Peyer's patch (tissue), 4 donors: ENCODE measurements at regions not wholly inside any gene's neighbourhood (a gene's known extent, or its start where the extent isn't known, plus 50 kb on each side); places are given as distances from the start of the nearest gene placed in this dataset.

Experiments used
- DNase-seq, 3 donors: peaks; one replicate each; pipeline ENCODE4 v3.0.0-alpha.2; 2017 to 2019
- H3K27ac ChIP-seq, 4 donors: fragments of 200-600 bp; sonication (generic); one replicate each; pipeline ENCODE4 v1.5.1; 2016 to 2019
- H3K27me3 ChIP-seq, 2 donors: fragments of 200-600 bp; sonication (generic); one replicate each; pipeline ENCODE4 v1.5.1; 2019
- H3K36me3 ChIP-seq, 3 donors: fragments of 200-600 bp; sonication (generic); one replicate each; pipeline ENCODE4 v1.5.1; 2016 to 2019
- H3K4me1 ChIP-seq, 4 donors: fragments of 200-600 bp; sonication (generic); one replicate each; pipeline ENCODE4 v1.5.1; 2016 to 2019
- H3K4me3 ChIP-seq, 4 donors: fragments of 200-600 bp; sonication (generic); 1 replicate in 3 of 4; 2 replicates in 1 of 4; pipeline ENCODE4 v1.5.1; 2016 to 2019; ENCODE audit warnings: mild to moderate bottlenecking in 1 of 4
- H3K9me3 ChIP-seq, 4 donors: fragments of 200-600 bp; sonication (generic); one replicate each; pipeline ENCODE4 v1.5.1; 2016 to 2019; ENCODE audit warnings: mild to moderate bottlenecking in 1 of 4
- CTCF ChIP-seq, 6 experiments: fragments of 450-650 bp in 4 of 6; fragments of 200-600 bp in 2 of 6; sonication (generic) in 1 of 6; IDR thresholded peaks; one replicate each; pipeline ENCODE4 v1.5.1; 2017 to 2019; ENCODE audit warnings: antibody characterized with exemption in 6 of 6, mild to moderate bottlenecking in 3 of 6, moderate library complexity in 1 of 6
- POLR2A ChIP-seq, 2 donors: fragments of 450-650 bp; IDR thresholded peaks; one replicate each; pipeline ENCODE4 v1.5.1; 2017; ENCODE audit warnings: antibody characterized with exemption in 2 of 2, mild to moderate bottlenecking in 2 of 2, moderate library complexity in 2 of 2

DNA sequence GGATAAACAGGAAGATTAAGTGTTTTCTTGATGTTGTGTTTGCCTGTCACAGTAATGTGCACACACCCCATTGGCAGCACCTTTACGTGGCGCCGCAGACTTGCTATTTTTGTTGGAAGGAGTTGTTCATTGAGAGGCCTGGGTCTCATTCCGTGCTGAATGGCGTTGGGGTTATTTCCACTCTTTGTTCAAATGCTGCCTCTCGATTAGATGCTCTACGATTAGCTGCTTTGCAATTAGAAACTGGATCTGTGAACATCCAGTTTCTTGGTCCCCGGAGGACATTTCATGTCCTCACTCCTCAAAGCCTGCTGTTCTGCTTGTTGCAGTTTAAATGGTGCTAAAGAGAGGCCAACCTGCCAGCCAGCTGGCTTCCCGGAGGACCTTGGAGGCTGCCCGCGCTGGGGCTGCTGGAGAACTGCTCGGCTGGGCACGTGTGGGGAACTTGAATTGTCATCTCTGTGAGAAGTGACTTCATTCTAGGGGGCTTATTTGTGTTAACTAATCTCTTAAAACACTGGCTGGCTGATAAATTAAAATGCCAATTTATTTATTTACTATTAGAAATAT is 117.4 kb upstream of the NABP1 start:
- Histone ChIP-seq H3K9me3 (no peaks in the 10 kb centered on the region), H3K36me3 (no peaks in the 10 kb centered on the region), H3K4me1 (peaks cover 0 to 3% (median 0%) of the 10 kb centered on the region in 4 donors), H3K27ac (no peak overlapping the region), H3K4me3 (no peak overlapping the region), H3K27me3 (no peaks in the 10 kb centered on the region)
- no peak for DNase-seq
- no peak for TF ChIP-seq CTCF (IDR thresholded peaks at IDR 0.05)
- no peak for TF ChIP-seq POLR2A (IDR thresholded peaks at IDR 0.05)

DNA sequence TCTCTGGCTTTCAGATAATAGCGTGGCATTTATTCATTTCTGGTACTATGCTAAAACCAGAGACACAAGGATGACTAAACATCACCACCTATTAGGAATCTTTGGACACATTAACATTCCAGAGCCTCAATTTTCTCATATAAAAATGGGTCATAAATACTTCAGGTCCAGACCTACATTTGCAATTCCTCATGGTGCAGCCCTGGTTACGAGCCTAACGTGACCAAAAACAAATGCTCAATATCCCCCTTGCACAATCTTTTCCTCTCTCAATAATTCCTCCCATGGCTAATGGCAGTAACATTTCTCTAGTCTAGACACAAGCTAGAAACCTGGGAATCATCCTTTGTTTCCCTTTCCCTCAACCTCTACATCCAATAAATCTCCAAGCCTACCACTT is 112.8 kb upstream of the NABP1 start:
- Histone ChIP-seq H3K9me3 (no peaks in the 10 kb centered on the region), H3K27ac (peak overlapping the region in 3 of 4 donors; percentile 13 to 70 (median 60)), H3K4me1 (peaks cover 0 to 26% (median 0%) of the 10 kb centered on the region in 4 donors), H3K36me3 (no peaks in the 10 kb centered on the region), H3K27me3 (no peaks in the 10 kb centered on the region), H3K4me3 (no peak overlapping the region)
- no peak for DNase-seq
- TF ChIP-seq POLR2A (IDR thresholded peaks at IDR 0.05) = no peak
- no peak for TF ChIP-seq CTCF (IDR thresholded peaks at IDR 0.05)

DNA sequence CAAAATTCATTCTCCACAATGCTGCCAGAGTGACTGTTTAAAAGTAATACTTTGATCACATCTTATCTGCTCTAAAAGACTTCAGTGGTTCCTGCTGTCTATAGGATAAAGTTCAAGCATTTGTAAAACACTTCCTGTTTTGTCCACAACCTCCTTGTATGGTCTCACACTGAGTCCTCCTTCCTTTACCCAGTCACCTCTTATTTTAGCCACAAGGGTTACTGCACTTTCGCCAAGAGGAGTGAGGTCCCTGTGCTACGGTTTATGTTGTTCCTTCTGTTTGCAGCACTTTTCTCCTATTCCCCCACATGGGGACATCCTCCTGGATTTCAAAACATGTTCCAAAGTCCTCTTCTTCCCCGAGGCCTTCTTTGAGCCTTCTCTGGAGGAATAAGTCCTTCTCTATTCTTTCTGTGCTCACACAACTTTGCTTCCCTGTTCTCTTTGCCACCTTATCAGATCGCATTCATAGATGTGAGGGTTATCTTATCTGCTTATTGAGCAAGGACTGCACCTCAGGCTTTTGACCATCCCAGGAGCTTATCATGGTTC is 112.2 kb upstream of the NABP1 start:
- H3K9me3 ChIP-seq = no peaks in the 10 kb centered on the region
- peaks cover 0 to 29% (median 0%) of the 10 kb centered on the region in 4 donors for H3K4me1 ChIP-seq
- no peaks in the 10 kb centered on the region for H3K36me3 ChIP-seq
- peak in 1 of 3 donors; percentile 52 for DNase-seq
- H3K27ac ChIP-seq = peak overlapping the region in 3 of 4 donors; percentile 13 to 70 (median 60)
- no peak overlapping the region for H3K4me3 ChIP-seq
- no peaks in the 10 kb centered on the region for H3K27me3 ChIP-seq
- TF ChIP-seq CTCF (IDR thresholded peaks at IDR 0.05) (peak in 3 of 6 experiments; percentile 35 to 55 (median 45)), POLR2A (IDR thresholded peaks at IDR 0.05) (no peak)

- Histone ChIP-seq H3K36me3 (no peaks in the 10 kb centered on the region), H3K27ac (peak overlapping the region in 2 of 4 donors; percentile 68 to 70), H3K27me3 (no peaks in the 10 kb centered on the region), H3K4me3 (no peak overlapping the region), H3K4me1 (peaks cover 0 to 36% (median 0%) of the 10 kb centered on the region in 4 donors), H3K9me3 (no peaks in the 10 kb centered on the region)
- TF ChIP-seq CTCF (IDR thresholded peaks at IDR 0.05) (peak; percentile 53 to 79 (median 74)), POLR2A (IDR thresholded peaks at IDR 0.05) (no peak)
- peak in 2 of 3 donors; percentile 73 to 87 for DNase-seq
Measured at GRCh38 chr2:191566344-191566743, 111.6 kb upstream of the NABP1 start.

DNA sequence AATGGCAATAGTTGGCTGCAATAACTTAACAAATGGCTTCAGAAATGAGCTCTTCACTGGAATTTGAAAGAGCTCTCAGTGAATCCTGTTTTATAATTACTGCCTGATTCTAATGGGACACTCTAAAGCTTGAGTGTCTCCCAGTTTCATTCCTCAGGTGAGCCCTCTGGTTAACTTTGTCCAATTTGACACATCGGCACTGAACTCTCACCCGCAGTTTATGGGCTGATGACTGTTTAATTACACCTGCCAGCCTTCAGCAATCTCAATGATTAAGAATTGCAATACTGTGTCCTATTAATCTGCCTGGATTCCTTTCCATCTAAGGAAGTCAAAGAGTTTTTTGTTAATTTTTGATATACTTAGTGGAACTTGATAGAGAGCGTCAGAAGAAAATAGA is 110.7 kb upstream of the NABP1 start:
- no peak for TF ChIP-seq POLR2A (IDR thresholded peaks at IDR 0.05)
- no peak for TF ChIP-seq CTCF (IDR thresholded peaks at IDR 0.05)
- H3K4me1 ChIP-seq = peaks cover 0 to 41% (median 0%) of the 10 kb centered on the region in 4 donors
- no peaks in the 10 kb centered on the region for H3K27me3 ChIP-seq
- no peaks in the 10 kb centered on the region for H3K9me3 ChIP-seq
- no peaks in the 10 kb centered on the region for H3K36me3 ChIP-seq
- peak overlapping the region in 2 of 4 donors; percentile 68 to 70 for H3K27ac ChIP-seq
- DNase-seq = peak in 1 of 3 donors; percentile 71
- H3K4me3 ChIP-seq = no peak overlapping the region
